GM19240 (cell line): ENCODE measurements at regions not wholly inside any gene's neighbourhood (a gene's known extent, or its start where the extent isn't known, plus 50 kb on each side); places are given as distances from the start of the nearest gene placed in this dataset.
"Not testable (repeated sequence)": the region's sequence is repeated elsewhere in the genome, so short reads cannot be mapped to it uniquely, and the experiment has no call there.

Source experiments
- DNase-seq: peaks from one replicate; pipeline ENCODE4 v3.0.0; 2011; ENCODE audit warnings: low spot score; ENCODE audit not compliant: insufficient read length

DNA sequence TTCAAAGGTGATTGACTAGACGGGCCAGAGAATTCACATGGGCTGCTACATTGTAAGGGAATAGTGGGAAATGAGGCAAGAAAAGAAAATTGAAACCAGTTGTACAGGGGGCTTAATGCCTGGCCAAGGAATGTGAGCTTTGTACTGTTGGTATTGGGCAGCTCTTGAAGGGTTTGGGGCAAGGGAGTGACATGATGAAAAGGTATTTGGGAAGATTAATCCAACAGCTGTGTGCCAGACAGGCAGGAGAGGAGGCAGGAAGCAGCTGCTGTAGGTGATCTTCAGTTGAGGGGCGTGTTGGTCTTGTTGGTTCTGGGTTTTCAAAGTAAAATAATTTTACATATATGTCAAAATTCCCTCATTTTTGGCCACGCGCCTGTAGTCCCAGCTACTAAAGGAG lies 384.5 kb upstream of the TENM3 start:
- DNase-seq: no peak

DNA sequence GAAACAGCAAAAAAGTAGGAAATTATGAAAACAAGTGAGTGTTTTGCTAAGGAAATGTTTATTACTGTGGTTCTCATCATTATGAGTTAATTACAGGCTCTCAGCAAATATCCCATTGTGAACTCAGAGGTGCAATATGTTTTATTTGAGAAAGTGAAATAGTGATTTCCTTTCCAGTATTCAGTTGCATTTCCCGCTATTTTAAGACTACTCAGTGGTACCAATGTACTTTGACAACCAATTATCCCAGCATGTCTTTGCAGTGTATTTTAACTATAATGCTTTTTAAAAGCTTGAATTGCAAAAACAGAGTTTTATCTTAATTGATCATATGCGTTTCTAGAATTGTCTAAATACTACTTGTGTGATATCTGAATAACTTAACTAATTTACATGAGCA lies 383.8 kb upstream of the TENM3 start:
- DNase-seq: no peak

DNA sequence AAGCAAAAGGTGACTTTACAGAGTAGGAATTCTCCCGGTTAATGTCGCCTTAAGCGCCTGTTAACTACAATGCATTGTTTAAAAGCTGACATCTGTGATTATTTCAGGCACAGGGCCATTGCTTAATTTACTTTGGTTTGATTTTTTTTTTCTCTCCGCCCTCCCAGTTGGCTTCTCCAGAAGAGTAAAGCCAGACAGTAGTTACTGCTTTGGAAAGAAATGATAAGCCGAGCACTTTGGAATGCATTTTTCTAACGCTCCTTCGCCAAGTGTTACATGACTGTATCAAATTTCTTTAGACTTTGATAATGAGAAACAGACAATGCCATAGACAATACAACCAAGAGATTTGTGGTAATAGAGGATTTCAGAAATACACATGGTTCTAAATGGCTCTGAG lies 383.0 kb upstream of the TENM3 start:
- DNase-seq: no peak

DNA sequence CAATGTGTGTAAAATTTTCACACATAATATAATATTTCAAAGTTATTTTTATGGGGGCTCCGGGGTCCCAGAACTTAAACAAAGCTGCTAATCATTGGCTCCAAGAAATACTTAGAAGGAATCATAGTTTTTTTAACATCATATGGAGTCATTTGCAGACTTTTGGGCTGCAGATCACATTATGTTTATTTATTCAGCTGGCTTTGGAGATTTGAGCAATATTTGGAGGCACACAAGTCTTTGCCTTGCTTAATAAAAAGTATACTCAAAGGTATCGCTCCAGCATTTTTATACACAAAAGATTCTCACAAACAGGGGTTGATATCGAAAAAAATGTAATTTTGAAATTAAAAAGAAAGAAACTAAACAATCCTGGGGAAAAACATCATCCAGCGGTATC lies 382.5 kb upstream of the TENM3 start:
- no peak for DNase-seq

DNA sequence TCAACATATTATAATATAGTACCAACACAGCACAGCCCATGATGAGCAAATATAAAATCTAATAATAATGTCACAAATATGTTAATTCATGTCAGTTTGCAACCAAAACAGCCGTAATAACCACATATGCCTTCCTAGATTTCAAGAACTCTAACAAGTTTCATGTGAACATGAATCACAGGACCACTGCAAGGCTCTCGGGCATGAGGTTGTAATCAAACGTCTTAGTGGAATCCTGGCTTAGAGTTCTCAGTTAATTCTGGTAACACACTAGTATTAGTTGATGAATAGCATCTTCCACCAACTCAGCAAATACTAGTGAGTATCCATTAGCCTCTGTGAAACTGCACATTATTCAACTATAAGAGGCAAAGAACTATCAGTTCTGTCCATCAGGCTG lies 379.3 kb upstream of the TENM3 start:
- no peak for DNase-seq

DNA sequence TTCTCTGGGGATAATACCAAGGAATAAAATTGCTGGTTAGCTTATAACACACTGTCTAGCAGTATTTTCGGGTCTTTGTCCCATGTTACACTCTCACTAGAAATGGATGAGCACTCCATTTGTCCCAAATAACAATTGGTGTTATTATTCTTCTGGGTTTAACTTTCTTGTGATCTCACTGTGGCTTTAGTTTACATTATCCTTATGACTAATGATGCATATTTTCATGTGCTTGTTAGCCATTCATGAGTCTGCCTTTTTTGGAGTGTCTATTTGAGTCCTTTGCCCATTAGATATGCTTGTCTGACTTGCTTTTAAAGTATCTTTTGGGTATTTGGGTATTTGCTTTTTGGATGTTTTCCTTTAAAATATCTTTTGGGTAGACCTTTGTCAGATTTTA lies 372.9 kb upstream of the TENM3 start:
- DNase-seq: no peak

DNA sequence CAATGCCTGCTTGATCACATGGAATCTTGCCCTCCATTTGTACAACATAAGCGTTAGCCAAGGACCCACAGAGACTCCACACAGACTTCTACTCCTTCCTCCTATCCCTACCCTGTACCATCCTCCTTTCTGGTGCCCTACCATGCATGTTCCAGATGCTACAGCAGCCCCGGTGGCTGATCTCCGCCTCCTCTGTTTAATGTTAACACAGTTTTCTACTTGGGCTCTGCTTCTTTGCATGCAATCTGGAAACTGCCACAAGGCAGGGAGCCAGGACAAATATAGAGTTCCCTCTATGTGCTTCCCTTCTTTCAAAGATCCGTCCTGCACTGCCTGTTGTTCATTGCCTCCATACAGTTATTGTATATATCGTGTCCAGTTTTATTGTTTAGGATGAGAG lies 368.6 kb upstream of the TENM3 start:
- DNase-seq: no peak

DNA sequence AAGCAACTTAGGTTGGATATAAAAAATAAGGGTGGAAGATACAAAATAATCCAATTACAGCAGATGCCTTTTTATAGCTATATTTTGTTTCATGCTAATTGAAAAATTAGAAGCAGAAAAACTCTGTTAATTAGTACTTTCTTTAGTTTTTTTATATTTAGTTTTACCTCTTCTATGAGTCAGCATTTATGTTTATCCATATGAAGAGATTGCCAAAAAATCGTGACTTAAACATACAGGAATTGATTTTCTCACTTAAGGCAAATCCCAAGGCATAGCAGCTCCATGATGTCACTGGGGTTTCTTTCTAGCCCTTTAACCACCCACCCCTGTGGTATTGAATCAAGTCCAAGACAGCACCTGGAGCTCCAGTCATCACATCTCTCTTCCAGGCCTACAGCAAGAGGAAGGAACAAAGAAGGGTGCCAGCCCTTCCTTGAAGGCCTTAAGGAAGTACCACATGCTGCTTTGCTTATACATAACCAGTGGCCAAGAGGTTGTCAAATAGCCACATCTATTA lies 365.8 kb upstream of the TENM3 start:
- no peak for DNase-seq

DNA sequence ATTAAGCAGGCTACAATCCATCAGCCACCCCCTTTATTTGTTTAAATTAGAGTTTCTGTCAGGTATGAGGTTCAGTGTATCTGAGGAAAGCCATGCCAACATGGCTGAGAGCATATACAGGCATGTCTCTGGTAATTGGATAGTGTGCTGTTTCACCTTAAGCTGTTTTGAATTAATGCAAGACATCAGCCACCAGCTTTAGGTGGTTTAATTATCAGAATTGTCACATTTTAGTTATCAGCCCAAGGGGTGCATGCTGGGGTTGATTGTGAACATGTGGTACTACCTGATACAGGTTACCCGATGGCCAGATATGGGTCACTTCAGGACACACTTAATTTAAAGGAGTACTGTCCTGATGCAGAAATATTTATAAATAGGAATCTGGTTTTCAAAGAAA lies 353.2 kb upstream of the TENM3 start:
- DNase-seq: no peak

DNA sequence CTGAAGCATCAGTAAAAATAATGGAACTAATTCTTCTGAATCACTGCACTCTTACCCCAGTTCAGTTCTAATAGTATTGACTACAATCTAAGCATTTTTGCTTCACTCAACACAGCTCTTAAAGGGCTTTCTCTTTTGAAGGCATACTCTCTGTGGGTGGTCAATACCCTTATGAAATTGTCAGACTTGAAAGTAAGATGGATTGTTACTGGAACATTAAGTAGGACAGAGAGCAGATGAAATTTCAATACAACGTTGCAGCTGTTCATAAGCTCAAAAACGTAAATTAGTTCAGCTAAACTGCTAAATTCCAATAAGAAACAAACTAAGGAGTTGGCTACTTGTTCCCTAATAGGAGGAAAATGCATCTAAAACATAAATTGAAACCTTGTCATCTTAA lies 352.3 kb upstream of the TENM3 start:
- no peak for DNase-seq

DNA sequence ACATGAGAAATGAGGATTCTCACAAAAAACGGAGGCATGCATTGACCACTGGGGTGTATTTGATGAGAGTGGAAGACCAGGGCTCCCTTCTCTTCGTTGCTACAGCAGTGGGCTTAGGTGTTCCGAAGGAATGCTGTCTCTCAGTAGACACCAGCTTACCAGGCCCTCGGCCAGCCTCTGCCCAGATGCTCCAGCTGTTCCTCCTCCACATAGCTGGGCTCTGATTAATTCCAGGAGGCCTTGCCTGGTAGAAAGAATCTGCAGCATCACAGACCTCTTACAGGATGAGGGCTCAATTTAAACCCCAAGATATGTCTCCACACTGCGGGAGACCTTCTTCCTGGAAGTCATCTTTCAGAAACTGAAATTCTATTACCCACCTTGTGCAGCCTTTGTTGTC lies 346.6 kb upstream of the TENM3 start:
- DNase-seq: no peak

DNA sequence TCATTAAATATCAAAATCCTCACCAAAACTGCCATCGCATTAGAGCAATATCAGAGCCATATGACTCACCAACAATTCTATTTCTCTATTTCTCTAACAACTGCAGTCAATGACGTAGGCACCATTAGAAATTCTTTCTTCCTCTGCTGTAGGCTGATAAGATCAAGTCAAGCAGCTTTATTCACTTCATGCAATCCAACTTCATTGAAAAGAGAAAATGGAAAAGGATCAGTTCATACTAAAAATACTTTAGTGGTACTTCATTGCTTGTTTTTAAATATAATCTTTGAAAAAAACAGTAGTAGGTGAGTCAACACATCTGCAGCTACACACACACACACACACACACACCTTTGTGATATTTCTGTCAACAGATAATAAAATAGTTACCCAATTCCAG lies 345.3 kb upstream of the TENM3 start:
- no peak for DNase-seq

DNA sequence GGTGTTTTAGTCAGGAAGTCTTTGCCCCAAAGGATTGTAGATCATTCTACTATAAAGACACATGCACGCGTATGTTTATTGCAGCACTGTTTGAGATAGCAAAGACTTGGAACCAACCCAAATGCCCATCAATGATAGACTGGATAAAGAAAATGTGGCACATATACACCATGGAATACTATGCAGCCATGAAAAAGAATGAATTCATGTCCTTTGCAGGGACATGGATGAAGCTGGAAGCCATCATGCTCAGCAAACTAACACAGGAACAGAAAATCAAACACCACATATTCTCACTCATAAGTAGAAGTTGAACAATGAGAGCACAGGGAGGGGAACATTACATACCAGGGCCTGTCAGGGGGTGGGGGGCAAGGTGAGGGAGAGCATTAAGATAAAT lies 340.8 kb upstream of the TENM3 start:
- DNase-seq: not testable (repeated sequence)

DNA sequence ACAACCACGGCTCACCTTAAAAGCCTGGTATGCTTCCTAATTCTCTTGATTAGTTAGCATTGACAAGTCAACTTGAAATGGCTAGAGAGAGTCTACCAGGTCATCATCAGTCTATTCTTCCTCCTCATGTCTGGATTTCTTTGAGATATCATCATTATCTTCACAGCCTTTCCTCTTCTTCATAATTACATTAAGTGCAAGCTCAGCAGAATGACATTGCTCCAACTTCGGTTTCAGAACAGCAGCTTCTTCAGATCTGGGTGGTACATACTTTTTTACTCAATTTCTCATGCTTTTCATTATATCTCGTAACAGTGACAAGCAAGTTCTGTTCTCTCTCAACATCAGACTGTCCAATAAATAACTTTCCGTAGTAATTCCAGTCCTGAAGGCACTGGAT lies 337.5 kb upstream of the TENM3 start:
- no peak for DNase-seq

DNA sequence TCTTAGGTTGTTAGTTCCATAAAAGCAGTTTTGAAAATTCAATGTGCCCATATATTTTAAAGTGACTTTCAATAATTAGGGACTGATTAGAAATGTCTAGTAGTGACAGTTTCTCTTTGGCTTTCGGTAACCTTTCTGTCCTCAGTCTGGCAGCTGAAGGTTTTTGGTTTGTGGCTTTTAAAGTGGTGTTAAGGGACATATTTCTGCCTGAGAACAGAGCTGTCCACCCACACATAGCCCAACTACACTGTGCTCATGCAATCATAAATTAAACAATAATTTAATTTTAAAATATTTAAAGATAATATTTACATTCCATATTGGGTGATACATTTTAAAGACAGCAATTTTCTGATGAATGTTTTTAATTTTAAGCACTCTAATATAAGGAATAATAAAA lies 335.0 kb upstream of the TENM3 start:
- no peak for DNase-seq

DNA sequence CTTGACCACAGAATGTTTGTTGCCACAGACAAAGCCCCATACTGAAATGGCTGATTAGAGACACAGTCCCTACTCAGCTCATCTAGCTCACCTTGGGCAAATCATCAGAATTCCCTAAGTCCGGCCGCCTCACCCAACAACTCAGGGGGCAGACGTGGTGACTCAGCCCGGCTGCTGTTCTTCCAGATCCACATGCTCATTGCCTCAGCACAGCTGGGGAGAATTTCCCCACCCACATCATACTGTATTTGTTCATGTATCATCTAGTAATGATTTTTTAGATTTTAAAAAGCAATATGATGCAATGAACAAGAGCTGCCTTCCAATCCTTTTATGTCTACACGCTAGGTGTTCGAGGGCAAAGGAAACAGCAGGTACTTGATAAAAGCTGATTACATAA lies 333.8 kb upstream of the TENM3 start:
- no peak for DNase-seq

DNA sequence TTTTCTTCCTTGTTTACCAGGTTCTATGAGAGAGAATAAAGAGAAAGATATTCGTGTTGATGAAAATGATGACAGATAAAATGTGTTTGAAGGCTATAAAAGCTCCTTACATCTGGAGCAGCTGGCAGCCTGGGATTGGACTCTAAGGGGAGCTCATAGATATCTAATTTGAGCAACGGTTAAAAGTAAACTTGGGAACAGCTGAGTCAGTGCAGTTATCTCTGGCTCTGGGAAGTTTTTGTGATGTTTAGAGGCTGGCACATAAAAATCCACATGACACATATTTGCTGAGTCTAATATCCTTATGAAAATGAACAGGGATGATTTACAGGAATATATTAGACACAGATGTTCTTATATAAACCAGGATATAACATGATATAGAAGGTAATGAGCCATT lies 331.8 kb upstream of the TENM3 start:
- no peak for DNase-seq

DNA sequence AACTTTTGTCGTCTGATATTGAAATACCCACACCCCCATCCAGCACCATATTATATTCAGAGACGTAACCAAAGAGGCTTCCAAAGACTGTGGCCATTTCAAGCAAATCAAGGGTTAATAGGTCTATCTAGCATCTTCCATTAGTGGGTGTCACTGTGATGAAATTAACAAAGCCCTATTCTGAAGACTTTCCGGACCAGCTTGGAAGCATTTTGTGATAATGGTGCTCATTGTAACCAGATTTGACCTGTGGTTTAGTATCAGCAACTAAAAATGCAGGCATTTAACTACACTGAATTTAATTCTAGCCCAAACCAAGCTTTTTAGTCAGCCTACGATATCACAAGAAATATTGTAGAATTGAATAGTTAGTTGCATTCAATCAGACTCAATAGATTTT lies 309.7 kb upstream of the TENM3 start:
- DNase-seq: no peak

DNA sequence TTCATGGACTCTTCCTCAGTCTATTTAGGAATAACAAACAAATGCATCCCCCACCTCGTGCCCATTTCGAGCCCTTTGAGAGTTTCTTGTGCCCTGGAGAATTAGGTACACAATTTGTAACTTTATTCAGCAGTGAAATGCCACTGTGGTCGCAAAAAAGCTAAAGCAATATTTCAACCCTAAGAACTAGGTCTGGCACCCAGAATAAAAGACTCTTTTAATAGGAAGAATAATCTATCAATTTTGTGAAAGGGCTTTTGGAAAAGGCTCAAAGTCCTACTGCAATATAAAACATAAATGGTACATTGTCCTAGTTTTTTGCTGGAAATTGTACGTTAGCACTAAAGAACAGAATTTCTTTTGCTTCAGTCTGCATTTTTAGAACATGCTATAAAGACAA lies 304.6 kb upstream of the TENM3 start:
- no peak for DNase-seq

DNA sequence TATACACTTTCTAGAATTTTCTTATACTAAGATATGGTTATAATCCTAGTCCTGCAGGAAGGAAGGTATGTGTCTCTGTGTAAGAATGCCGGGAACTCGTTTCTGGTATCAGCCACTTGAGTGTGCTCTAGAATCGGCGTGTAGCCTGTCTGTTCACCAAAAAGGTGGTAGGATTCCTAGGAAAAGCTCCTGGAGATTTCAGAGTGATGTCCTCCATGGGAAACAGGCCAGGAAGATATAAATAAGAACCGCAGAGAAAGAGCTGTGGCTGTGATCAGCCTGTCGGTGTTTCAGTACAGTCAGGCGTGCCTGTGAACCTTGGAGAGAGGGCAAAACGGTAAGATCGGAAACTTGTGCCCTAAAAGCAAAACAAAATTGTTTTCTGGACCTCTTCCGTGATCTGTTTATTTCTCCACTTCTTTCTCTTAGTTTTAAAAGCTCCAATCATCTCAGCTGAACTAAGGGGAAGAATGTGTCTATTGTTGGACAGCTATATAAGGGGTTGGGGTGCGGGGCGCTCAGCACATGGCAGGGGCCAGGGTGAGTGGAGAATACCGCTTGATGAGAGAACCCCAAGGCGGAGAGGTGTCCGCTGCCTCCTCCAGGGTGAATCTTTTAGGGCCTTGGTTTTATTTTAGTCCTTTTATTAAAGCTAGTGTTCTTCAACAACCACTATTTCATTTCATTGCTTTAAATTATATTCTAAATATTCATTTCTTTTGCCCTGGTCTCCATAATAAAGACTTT lies 303.8 kb upstream of the TENM3 start:
- DNase-seq: no peak

DNA sequence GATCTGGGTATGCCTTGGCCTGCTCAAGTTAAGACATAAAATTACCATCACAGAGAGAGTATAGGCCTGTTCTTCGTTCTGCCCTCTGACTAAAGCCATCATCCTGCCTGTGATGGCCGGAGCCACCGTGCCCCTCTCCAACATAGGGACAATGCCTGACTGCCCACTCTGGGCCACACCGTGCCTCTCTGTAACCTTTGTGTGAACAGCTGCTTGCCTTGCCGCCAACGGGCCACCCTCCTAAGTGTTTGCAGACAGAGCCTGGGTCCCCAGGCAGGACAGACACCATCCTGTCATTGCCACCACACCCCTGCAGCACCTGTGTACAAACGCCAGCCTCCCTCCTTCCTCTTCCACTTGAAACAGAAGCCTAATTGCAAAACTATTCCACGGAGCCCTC lies 298.7 kb upstream of the TENM3 start:
- DNase-seq: no peak

DNA sequence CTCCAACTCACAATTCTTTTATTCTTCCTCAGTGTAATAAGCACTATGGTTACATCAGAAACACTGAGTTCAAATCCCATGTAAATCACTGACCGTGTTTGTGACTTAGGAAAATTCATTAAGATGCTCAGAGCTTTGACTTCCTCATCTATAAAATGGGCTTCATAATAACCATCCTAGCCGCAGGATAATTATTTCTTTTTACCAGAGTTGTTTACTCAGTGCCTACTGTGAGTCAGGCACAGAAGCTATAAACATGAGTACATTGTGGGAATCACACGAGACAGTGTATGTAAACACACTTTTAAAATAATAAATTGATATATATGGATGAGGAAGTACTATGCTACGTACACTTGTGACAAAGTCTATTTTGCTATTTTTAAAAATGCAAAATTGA lies 296.3 kb upstream of the TENM3 start:
- no peak for DNase-seq

DNA sequence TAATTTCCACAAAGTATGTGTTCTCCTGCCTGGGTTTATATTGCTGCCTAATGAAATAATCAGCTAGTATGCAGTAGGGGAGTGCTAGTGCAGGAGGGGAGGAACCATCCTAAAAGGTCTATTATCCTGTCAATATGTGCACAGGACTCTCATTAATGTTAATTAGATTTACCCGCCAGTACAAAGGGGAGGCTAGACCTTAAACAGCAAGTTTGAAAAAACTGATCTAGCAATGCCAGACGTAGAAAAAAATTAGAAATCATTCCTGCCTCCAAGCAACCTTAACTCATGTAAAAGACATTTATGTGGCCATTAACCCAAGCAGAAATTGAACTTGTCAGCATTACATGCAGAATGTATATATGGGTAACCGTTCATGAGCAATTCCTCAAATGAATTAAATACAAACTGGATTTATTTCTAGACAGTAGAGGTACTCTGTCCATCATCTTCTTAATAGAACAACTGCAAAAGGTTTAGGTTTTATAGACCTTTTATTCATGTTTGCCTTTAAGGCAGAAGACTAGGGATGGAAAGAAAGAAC lies 294.3 kb upstream of the TENM3 start:
- no peak for DNase-seq
